ENCODE measurements at regions not wholly inside any gene's neighbourhood (a gene's known extent, or its start where the extent isn't known, plus 50 kb on each side); places are given as distances from the start of the nearest gene placed in this dataset.

GRCh38 chr7:46741938-46742540 is 821.0 kb upstream of the IGFBP3 start:
- no peak overlapping the region for H3K9ac ChIP-seq (ENCODE audit: low read length in 3 of 3)
- peaks cover 0 to 4% (median 0%) of the 10 kb centered on the region in 3 donors for H3K4me1 ChIP-seq (ENCODE audit: control insufficient read depth in 2 of 3, insufficient read depth in 2 of 3, low read depth in 1 of 3, low read length in 3 of 3)
- no peaks in the 10 kb centered on the region for H3K36me3 ChIP-seq (ENCODE audit: control insufficient read depth in 2 of 3, insufficient read depth in 3 of 3, low read length in 3 of 3)
- TF ChIP-seq, protein P1, sequence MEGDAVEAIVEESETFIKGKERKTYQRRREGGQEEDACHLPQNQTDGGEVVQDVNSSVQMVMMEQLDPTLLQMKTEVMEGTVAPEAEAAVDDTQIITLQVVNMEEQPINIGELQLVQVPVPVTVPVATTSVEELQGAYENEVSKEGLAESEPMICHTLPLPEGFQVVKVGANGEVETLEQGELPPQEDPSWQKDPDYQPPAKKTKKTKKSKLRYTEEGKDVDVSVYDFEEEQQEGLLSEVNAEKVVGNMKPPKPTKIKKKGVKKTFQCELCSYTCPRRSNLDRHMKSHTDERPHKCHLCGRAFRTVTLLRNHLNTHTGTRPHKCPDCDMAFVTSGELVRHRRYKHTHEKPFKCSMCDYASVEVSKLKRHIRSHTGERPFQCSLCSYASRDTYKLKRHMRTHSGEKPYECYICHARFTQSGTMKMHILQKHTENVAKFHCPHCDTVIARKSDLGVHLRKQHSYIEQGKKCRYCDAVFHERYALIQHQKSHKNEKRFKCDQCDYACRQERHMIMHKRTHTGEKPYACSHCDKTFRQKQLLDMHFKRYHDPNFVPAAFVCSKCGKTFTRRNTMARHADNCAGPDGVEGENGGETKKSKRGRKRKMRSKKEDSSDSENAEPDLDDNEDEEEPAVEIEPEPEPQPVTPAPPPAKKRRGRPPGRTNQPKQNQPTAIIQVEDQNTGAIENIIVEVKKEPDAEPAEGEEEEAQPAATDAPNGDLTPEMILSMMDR (IDR thresholded peaks at IDR 0.05; ENCODE audit: borderline replicate concordance, extremely low read depth, insufficient read depth): no peak
- intact Hi-C loops (cut with DNase I): no loop called here
- no peaks in the 10 kb centered on the region for H3K27me3 ChIP-seq (ENCODE audit: control insufficient read depth, insufficient read depth, low read length)
- peak in 2 of 5 donors; percentile 76 to 83 for DNase-seq
- H3K4me3 ChIP-seq (ENCODE audit: low read length in 3 of 3): no peak overlapping the region
- H3K27ac ChIP-seq (ENCODE audit: low read depth in 2 of 2, low read length in 2 of 2): no peak overlapping the region
- peak; percentile 29 for FAIRE-seq
- H3K9me3 ChIP-seq (ENCODE audit: control insufficient read depth in 2 of 3, insufficient read depth in 1 of 3, low read length in 3 of 3): no peaks in the 10 kb centered on the region

- DNase-seq (no peak), FAIRE-seq (no peak)
- H3K4me3 ChIP-seq (ENCODE audit: low read length in 3 of 3): no peak overlapping the region
- H3K9me3 ChIP-seq (ENCODE audit: control insufficient read depth in 2 of 3, insufficient read depth in 1 of 3, low read length in 3 of 3): no peaks in the 10 kb centered on the region
- H3K4me1 ChIP-seq (ENCODE audit: control insufficient read depth in 2 of 3, insufficient read depth in 2 of 3, low read depth in 1 of 3, low read length in 3 of 3): peaks cover 0 to 4% (median 0%) of the 10 kb centered on the region in 3 donors
- H3K36me3 ChIP-seq (ENCODE audit: control insufficient read depth in 2 of 3, insufficient read depth in 3 of 3, low read length in 3 of 3): no peaks in the 10 kb centered on the region
- no peak overlapping the region for H3K9ac ChIP-seq (ENCODE audit: low read length in 3 of 3)
- TF ChIP-seq, protein P1 (IDR thresholded peaks at IDR 0.05; ENCODE audit: borderline replicate concordance, extremely low read depth, insufficient read depth): no peak
- no peak overlapping the region for H3K27ac ChIP-seq (ENCODE audit: low read depth in 2 of 2, low read length in 2 of 2)
- no peaks in the 10 kb centered on the region for H3K27me3 ChIP-seq (ENCODE audit: control insufficient read depth, insufficient read depth, low read length)
- intact Hi-C loops (cut with DNase I): no loop called here
Observed at GRCh38 chr7:46741181-46741580, 820.1 kb upstream of the IGFBP3 start.

GRCh38 chr7:46739518-46740234 is 818.6 kb upstream of the IGFBP3 start:
- FAIRE-seq (no peak), DNase-seq (no peak)
- no peak overlapping the region for H3K4me3 ChIP-seq (ENCODE audit: low read length in 3 of 3)
- peaks cover 0 to 4% (median 0%) of the 10 kb centered on the region in 3 donors for H3K4me1 ChIP-seq (ENCODE audit: control insufficient read depth in 2 of 3, insufficient read depth in 2 of 3, low read depth in 1 of 3, low read length in 3 of 3)
- H3K27ac ChIP-seq (ENCODE audit: low read depth in 2 of 2, low read length in 2 of 2): no peak overlapping the region
- intact Hi-C loops (cut with DNase I): no loop called here
- no peak overlapping the region for H3K9ac ChIP-seq (ENCODE audit: low read length in 3 of 3)
- no peaks in the 10 kb centered on the region for H3K27me3 ChIP-seq (ENCODE audit: control insufficient read depth, insufficient read depth, low read length)
- no peaks in the 10 kb centered on the region for H3K9me3 ChIP-seq (ENCODE audit: control insufficient read depth in 2 of 3, insufficient read depth in 1 of 3, low read length in 3 of 3)
- H3K36me3 ChIP-seq (ENCODE audit: control insufficient read depth in 2 of 3, insufficient read depth in 3 of 3, low read length in 3 of 3): no peaks in the 10 kb centered on the region
- TF ChIP-seq, protein P1 (IDR thresholded peaks at IDR 0.05; ENCODE audit: borderline replicate concordance, extremely low read depth, insufficient read depth): no peak
